NCI-H748 (cell line): ENCODE measurements at regions not wholly inside any gene's neighbourhood (a gene's known extent, or its start where the extent isn't known, plus 50 kb on each side); places are given as distances from the start of the nearest gene placed in this dataset.
"Not testable (repeated sequence)": the region's sequence is repeated elsewhere in the genome, so short reads cannot be mapped to it uniquely, and the experiment has no call there.

Source experiments
- DNase-seq: peaks from one replicate; lab custom pipeline; 2025; ENCODE audit not compliant: unreplicated experiment; lab: John Stamatoyannopoulos, UW

- no peak for DNase-seq
Observed at GRCh38 chr1:99062192-99062591, 57.5 kb upstream of the PLPPR5 start.

GRCh38 chr1:99069146-99069545, 64.5 kb upstream of the PLPPR5 start:
- DNase-seq = no peak

GRCh38 chr1:99078529-99078928, 73.9 kb upstream of the PLPPR5 start:
- DNase-seq = not testable (repeated sequence)

GRCh38 chr1:99082366-99082765, 77.7 kb upstream of the PLPPR5 start:
- DNase-seq = no peak

DNA sequence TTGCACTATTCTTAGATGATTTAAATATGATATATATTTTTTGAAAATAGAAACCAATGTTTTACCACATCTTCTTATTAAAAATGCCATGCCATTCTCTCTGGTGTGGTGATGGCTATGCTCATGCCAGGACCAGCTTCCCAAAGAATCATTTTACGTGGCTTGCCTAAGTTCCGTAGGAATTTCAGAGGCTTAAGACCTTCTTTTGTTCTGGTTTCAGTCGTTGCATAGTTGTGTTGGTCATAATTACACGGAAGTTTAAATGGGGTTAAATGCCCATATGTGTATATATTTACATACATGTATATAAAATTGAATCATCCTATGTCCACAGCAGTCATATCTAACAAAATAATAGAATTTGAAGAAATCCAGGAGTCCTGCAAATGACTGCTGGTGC, 78.7 kb upstream of the PLPPR5 start:
- no peak for DNase-seq

DNA sequence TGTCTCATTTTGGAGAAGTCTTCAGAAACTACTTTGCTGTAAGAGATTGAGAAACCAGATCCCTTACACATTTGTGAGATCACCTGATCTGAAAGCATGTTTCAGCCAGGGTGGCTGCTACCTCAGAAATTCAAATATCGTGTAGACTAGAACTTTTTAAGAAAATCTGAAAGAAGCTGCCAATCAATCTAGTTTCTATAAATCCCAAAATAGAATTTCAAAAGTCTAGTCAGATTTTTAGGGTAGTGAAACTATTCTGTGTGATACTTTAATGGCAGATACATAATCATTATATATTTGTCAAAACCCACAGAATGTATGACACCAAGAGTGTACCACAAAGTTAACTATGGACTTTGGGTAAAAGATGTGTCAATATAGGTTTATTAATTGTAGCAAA, 79.9 kb upstream of the PLPPR5 start:
- no peak for DNase-seq

DNA sequence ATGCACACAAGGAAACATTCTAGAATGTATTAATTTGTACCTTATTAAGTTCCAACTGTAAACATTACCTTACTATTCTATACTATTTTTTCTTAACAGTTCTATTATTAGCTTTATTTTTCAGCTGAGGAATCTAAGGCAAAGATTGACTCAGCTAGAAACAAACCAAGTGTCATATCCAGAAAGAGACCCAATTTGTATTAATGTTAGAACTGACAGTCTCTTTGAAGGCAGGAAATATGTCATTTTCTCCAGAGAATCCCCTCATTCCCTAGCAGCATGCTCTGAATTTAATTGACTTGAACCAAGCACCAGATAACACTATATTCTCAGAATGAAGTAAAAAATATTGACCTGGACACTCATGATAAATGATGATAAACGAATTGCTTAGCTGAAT, 81.4 kb upstream of the PLPPR5 start:
- no peak for DNase-seq

GRCh38 chr1:99098589-99098988, 93.9 kb upstream of the PLPPR5 start:
- no peak for DNase-seq

- DNase-seq = no peak
Observed at GRCh38 chr1:99106274-99106673, 101.6 kb upstream of the PLPPR5 start.

DNA sequence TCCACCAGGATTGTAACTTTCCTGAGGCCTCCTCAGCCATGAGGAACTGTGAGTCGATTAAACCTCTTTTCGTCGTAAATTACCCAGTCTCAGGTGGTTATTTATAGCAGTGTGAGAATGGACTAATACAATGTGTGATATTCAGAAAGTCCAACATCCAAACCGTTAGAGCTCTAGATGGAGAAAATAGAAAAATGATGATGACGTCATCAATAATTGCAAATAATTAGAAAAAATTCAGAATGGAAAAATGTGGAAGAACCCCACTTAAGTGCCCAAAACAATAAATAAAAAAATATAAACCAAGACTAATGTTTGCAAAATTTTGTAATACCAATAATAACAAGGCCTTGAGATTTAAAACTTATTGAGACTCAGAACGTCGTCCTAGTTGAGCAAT, 103.0 kb upstream of the PLPPR5 start:
- DNase-seq = no peak

GRCh38 chr1:99110140-99111041, 105.7 kb upstream of the PLPPR5 start:
- DNase-seq = peak; percentile 4

- DNase-seq = no peak
Observed at GRCh38 chr1:99115231-99115630, 110.6 kb upstream of the PLPPR5 start.

DNA sequence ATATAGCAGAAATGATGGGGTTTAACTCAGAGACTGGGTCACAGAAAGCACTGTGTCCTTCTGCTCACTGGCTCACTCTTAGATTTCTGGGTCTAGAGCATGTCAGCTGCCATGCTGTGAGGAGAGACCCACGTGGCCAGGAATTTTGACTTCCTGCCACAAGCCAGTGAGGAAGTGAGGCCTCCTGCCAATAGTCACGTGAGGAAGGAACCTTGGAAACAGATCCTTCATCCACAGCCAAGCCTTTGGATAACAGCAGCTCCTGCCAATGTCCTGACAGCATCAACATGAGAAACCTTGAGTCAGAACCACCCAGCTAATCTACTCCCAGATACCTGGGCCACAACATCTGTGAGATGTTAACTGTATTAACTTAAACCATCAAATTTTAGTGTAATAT, 114.5 kb upstream of the PLPPR5 start:
- no peak for DNase-seq

GRCh38 chr1:99122039-99122438, 117.4 kb upstream of the PLPPR5 start:
- DNase-seq = no peak

- DNase-seq = no peak
Observed at GRCh38 chr1:99123936-99124335, 119.3 kb upstream of the PLPPR5 start.

DNA sequence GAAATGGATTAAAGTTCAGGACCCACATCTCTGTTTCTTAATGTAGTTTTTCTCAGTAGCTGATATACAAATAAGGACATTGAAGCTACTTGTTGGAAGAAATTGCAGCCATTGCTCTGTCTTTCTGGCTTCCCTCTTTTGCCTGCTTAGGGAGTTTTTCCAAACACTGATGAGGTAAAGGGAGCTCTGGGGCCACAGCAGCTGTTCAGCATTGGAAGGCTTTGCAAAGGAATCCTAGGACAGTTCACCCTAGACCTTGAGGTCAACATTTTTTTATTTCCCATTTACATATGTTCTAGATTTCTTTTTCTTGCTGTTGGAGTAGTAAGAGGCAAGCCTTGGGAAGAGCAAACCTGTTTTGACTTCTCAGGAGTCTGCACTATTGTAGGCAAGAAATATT, 126.9 kb upstream of the PLPPR5 start:
- DNase-seq = no peak

DNA sequence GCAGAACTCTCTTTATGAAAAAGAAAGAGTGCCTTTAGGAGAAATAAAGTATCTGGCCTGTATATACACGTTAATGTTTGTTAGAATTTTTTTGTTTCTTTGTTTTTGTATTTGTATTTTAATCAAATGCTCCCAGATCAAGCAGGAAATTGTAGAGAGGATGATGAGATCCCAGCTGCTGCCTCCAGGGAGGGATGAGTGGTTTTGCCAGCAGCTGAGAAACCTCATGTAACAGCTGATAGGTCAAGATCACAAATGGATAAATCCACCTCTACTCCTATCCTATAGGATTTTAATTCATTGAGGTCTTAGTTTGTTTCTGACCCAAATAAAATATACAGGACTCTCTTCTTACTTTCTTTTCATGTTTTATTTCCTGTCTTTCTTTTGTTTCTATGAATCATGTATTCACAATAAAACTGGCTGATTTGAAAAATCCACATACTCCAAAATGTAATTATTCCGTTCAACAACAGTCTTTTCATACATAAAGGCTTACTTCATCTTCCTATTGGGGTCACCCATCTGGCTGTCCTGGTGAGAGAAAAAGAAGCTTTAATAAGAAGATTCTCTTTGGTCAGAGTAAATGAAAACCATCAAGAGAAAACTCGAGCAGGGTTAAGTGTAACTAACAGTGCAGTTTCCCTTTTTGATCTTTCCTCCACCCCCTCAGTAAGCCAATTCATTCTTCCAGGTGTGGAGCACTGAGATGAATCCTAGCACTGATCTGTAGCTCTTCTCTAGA, 129.3 kb upstream of the PLPPR5 start:
- DNase-seq = no peak

DNA sequence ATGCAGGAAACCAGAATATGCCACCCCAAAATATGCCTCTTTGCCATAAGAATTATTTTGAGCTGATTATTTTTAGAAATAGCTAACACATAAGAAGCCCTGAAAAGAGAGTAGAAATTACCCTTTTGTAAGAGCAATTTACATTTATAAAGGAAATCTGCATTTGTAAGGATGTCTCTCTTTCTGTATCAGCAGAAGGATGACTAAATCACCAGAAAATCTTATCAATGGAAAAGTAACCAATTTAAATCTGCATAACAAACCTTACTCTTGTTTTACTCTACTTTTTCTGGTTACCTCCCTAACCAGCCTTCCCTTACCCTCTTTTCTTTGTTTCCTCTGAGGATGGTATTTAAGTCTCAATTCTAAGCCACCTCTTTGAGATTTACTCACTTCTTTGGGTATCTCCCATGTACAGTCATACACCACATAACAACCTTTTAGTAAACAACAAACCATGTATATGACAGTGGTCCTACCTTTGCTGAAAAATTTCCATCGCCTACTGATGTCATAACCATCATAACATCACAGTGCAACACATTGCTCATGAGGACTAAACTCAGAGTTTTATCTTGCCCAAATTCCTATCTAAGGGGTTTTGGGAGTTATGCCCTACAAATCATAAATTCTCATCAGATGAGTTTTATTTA, 126.6 kb upstream of the PLPPR4 start:
- no peak for DNase-seq

DNA sequence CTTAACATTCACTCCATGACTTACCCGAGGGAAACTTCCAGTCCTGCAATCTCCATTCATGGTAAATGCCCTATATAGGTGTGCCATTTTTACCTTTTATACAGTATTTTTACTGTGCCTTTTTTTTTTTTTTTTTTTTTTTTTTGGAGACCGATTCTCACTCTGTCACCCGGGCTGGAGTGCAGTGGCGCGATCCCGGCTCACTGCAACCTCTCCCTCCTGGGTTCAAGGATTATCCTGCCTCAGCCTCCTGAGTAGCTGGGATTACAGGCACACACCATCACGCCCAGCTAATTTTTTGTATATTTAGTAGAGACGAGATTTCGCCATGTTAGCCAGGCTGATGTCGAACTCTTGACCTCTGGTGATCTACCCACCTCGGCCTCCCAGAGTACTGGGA, 124.4 kb upstream of the PLPPR4 start:
- DNase-seq = no peak

GRCh38 chr1:99146129-99146848, 118.0 kb upstream of the PLPPR4 start:
- DNase-seq = peak; percentile 16

DNA sequence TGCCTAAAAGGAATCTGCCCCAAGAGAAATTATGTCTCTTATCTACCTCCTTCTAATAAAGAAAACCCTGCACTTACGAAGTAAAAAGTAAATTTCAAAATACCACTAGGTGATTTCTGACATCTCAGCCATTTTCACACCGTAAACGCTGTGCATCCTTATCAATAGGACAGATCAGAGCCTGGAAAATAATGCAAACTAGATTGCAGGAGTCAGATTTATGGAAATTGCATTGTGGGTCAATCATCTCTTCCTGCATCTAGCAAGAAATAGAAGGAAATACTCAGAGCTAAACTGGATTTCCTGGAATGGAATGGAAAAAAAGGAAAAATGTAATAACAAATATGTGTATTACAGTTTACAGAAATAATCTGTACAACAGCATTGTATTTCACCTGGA, 114.3 kb upstream of the PLPPR4 start:
- DNase-seq = no peak
